OCI-LY7 (cell line): ENCODE measurements at regions not wholly inside any gene's neighbourhood (a gene's known extent, or its start where the extent isn't known, plus 50 kb on each side); places are given as distances from the start of the nearest gene placed in this dataset.

Experiments
- BruUV-seq: library from RNA; stranded (reverse); fragments of 400-500 nt; replicated peaks from 2 replicates; lab custom pipeline; 2021; lab: Mats Ljungman, UMichigan
- CTCF ChIA-PET: fragments of 300-600 bp; sonication (Branson Sonifier 250); formaldehyde crosslinking; loops from one replicate; lab custom pipeline; 2022; ENCODE audit warnings: antibody characterized with exemption; ENCODE audit not compliant: unreplicated experiment; lab: Charles Lee
- POLR2A ChIA-PET: fragments of 300-600 bp; sonication (Branson Sonifier 250); formaldehyde crosslinking; loops from one replicate; lab custom pipeline; 2022; ENCODE audit warnings: antibody characterized with exemption; lab: Charles Lee
- DNase-seq: peaks from one replicate; pipeline ENCODE4 v3.0.0-alpha.2; 2015; ENCODE audit warnings: low spot score
- H2AFZ ChIP-seq: fragments of 200-600 bp; sonication (generic), shearing (Covaris generic); 2 replicates; pipeline ENCODE4 v1.6.1; 2014; ENCODE audit warnings: mild to moderate bottlenecking, antibody characterized with exemption, low read length, moderate library complexity
- H3K27ac ChIP-seq: fragments of 200-600 bp; sonication (generic); 2 replicates; pipeline ENCODE4 v1.5.1; 2014; ENCODE audit warnings: mixed run types, low read depth, mild to moderate bottlenecking, moderate library complexity, low read length, inconsistent platforms; ENCODE audit not compliant: poor library complexity, severe bottlenecking
- H3K36me3 ChIP-seq: fragments of 200-600 bp; sonication (generic); 2 replicates; pipeline ENCODE4 v1.6.1; 2014; ENCODE audit warnings: mild to moderate bottlenecking, antibody characterized with exemption, low read length, moderate library complexity, mixed read lengths; ENCODE audit not compliant: insufficient read depth
- H3K4me1 ChIP-seq: fragments of 200-600 bp; sonication (generic); 2 replicates; pipeline ENCODE4 v1.5.1; 2014; ENCODE audit warnings: mild to moderate bottlenecking, low read length; ENCODE audit not compliant: insufficient read depth, poor library complexity, severe bottlenecking
- H3K4me2 ChIP-seq: fragments of 200-600 bp; sonication (generic); 2 replicates; pipeline ENCODE4 v1.6.1; 2014; ENCODE audit warnings: mild to moderate bottlenecking, low read length
- H3K4me3 ChIP-seq: fragments of 200-600 bp; sonication (generic); 2 replicates; pipeline ENCODE4 v1.5.1; 2014; ENCODE audit warnings: mild to moderate bottlenecking, low read depth, low read length; ENCODE audit not compliant: poor library complexity, severe bottlenecking
- H3K79me2 ChIP-seq: fragments of 200-600 bp; sonication (generic); 2 replicates; pipeline ENCODE4 v1.6.1; 2016; ENCODE audit warnings: low read depth, mild to moderate bottlenecking, low read length, moderate library complexity, mixed read lengths; ENCODE audit not compliant: insufficient read depth
- H3K9me2 ChIP-seq: fragments of 200-600 bp; sonication (generic); 2 replicates; pipeline ENCODE4 v1.6.1; 2016; ENCODE audit warnings: mild to moderate bottlenecking, low read length, mixed read lengths; ENCODE audit not compliant: insufficient read depth
- H3K9me3 ChIP-seq: fragments of 200-600 bp; sonication (generic); 2 replicates; pipeline ENCODE4 v1.6.1; 2014; ENCODE audit warnings: mild to moderate bottlenecking, mixed run types, low read length, mixed read lengths
- H4K20me1 ChIP-seq: fragments of 200-600 bp; sonication (generic); 2 replicates; pipeline ENCODE4 v1.6.1; 2014; ENCODE audit warnings: mild to moderate bottlenecking, antibody characterized with exemption, low read length, moderate library complexity, mixed read lengths; ENCODE audit not compliant: insufficient read depth
- CTCF ChIP-seq: fragments of 200-600 bp; sonication (generic); conservative IDR thresholded peaks from 2 replicates; pipeline ENCODE4 v1.5.1; 2014; ENCODE audit warnings: mild to moderate bottlenecking, antibody characterized with exemption, low read length, moderate library complexity, mixed read lengths
- EZH2phosphoT487 ChIP-seq: fragments of 200-600 bp; sonication (generic); IDR thresholded peaks from 2 replicates; pipeline ENCODE4 v1.6.1; 2018; ENCODE audit warnings: low read depth, borderline replicate concordance, mild to moderate bottlenecking, mixed run types, antibody characterized with exemption, low read length, moderate library complexity, mixed read lengths
- intact Hi-C: fragments of 100-400 bp; cut with micrococcal nuclease; formaldehyde crosslinking; loops from one replicate; pipeline ENCODE4 v1.10.0; 2022; ENCODE audit not compliant: unreplicated experiment

GRCh38 chr2:17086990-17087389 is 421.4 kb upstream of the CYRIA start:
- no peaks in the 10 kb centered on the region for H3K9me2 ChIP-seq

GRCh38 chr2:17085546-17086202 is 420.0 kb upstream of the CYRIA start:
- no TSS peak for BruUV-seq
- H2AFZ ChIP-seq, result no peak overlapping the region
- POLR2A ChIA-PET, result interaction anchor here (0.6 kb wide), 1 partner anchor 130 kb away, joined by 3 read pairs; no protein-coding TSS in a partner anchor
- CTCF ChIA-PET, result no interaction called here
- H3K9me3 ChIP-seq, result no peaks in the 10 kb centered on the region
- no peaks in the 10 kb centered on the region for H3K79me2 ChIP-seq
- intact Hi-C loops, result no loop called here
- TF ChIP-seq CTCF (no peak), EZH2phosphoT487 (no peak)
- no peak overlapping the region for H3K4me3 ChIP-seq
- no peaks in the 10 kb centered on the region for H3K36me3 ChIP-seq
- no peaks in the 10 kb centered on the region for H3K4me1 ChIP-seq
- no peak overlapping the region for H3K4me2 ChIP-seq
- no peaks in the 10 kb centered on the region for H3K9me2 ChIP-seq
- DNase-seq, result no peak
- H3K27ac ChIP-seq, result no peak overlapping the region
- no peaks in the 10 kb centered on the region for H4K20me1 ChIP-seq

More at GRCh38 chr2:17086990-17087389, 421.4 kb upstream of the CYRIA start:
- Histone ChIP-seq H3K27ac (no peak overlapping the region), H2AFZ (no peak overlapping the region), H3K4me2 (no peak overlapping the region), H3K4me1 (no peaks in the 10 kb centered on the region), H3K79me2 (no peaks in the 10 kb centered on the region), H3K4me3 (no peak overlapping the region), H3K36me3 (no peaks in the 10 kb centered on the region), H3K9me3 (no peaks in the 10 kb centered on the region), H4K20me1 (no peaks in the 10 kb centered on the region)
- ChIA-PET CTCF (no interaction called here), POLR2A (no interaction called here)
- intact Hi-C loops, result no loop called here
- BruUV-seq, result no TSS peak
- DNase-seq, result no peak
- TF ChIP-seq EZH2phosphoT487 (no peak), CTCF (no peak)

- no peak for TF ChIP-seq EZH2phosphoT487
- no peak for TF ChIP-seq CTCF
- Histone ChIP-seq H2AFZ (no peak overlapping the region), H3K4me1 (no peaks in the 10 kb centered on the region), H3K4me2 (no peak overlapping the region), H3K4me3 (no peak overlapping the region), H3K36me3 (no peaks in the 10 kb centered on the region), H3K9me2 (no peaks in the 10 kb centered on the region), H3K79me2 (no peaks in the 10 kb centered on the region), H3K27ac (no peak overlapping the region), H3K9me3 (no peaks in the 10 kb centered on the region), H4K20me1 (no peaks in the 10 kb centered on the region)
- BruUV-seq, result no TSS peak
- ChIA-PET POLR2A (interaction anchor here (0.6 kb wide), 1 partner anchor 131 kb away, joined by 3 read pairs; no protein-coding TSS in a partner anchor), CTCF (no interaction called here)
- DNase-seq, result no peak
- intact Hi-C loops, result no loop called here
These were observed 419.2 kb upstream of the CYRIA start for GRCh38 chr2:17084877-17085276.
